A549 (cell line): ENCODE measurements at regions not wholly inside any gene's neighbourhood (a gene's known extent, or its start where the extent isn't known, plus 50 kb on each side); places are given as distances from the start of the nearest gene placed in this dataset.

Experiments
- ATAC-seq, 2 experiments: fragments of 200-7000 bp in 1 of 2; fragments of >200 bp in 1 of 2; cut with Nextera tagmentation in 1 of 2; cut with Tn5 transposase in 1 of 2; 3 replicates each; pipeline versions ENCODE4 v1.8.0 to v1.9.1; 2018 to 2020; ENCODE audit warnings: mild to moderate bottlenecking in 1 of 2, moderate library complexity in 1 of 2
- CTCF ChIA-PET: fragments of 300-600 bp; sonication (Branson Sonifier 250); formaldehyde crosslinking; extraction: SDS; loops from one replicate; lab custom pipeline; 2021; ENCODE audit warnings: antibody characterized with exemption, inconsistent platforms; lab: Yijun Ruan, JAX
- POLR2A ChIA-PET: fragments of 350-600 bp; formaldehyde crosslinking; extraction: SDS; loops from one replicate; lab custom pipeline; 2021; ENCODE audit warnings: antibody characterized with exemption, inconsistent platforms; lab: Yijun Ruan, JAX
- DNase-seq, 2 experiments: peaks; one replicate each; pipeline versions ENCODE4 v3.0.0 to v3.0.0-alpha.2; 2011 to 2016; ENCODE audit warnings: low read depth in 1 of 2, low spot score in 1 of 2
- FAIRE-seq: peaks from 2 replicates; lab custom pipeline; 2011; peaks lifted over from hg19 to GRCh38; lab: Jason Lieb, UNC
- H3K27ac ChIP-seq, 2 experiments: fragments of >200 bp; sonication (Bioruptor Twin); formaldehyde crosslinking; 3 replicates each; pipeline ENCODE4 v1.5.1; 2016 to 2017
- H3K4me1 ChIP-seq: fragments of >200 bp; sonication (Bioruptor Twin); formaldehyde crosslinking; 3 replicates; pipeline ENCODE4 v1.6.1; 2016
- H3K4me2 ChIP-seq: fragments of >200 bp; sonication (Bioruptor Twin); formaldehyde crosslinking; 3 replicates; pipeline ENCODE4 v1.6.1; 2016
- H3K4me3 ChIP-seq: fragments of >200 bp; sonication (Bioruptor Twin); formaldehyde crosslinking; 3 replicates; pipeline ENCODE4 v1.5.1; 2016
- H3K9me3 ChIP-seq: fragments of >200 bp; sonication (Bioruptor Twin); formaldehyde crosslinking; 3 replicates; pipeline ENCODE4 v1.6.1; 2016
- ATOH8 ChIP-seq: fragments of 250-450 bp; sonication (Bioruptor Pico); IDR thresholded peaks from 2 replicates; pipeline ENCODE4 v1.5.0; 2020; ENCODE audit warnings: low read depth, mild to moderate bottlenecking, moderate library complexity
- BCL3 ChIP-seq: fragments of >200 bp; sonication (Bioruptor Twin); formaldehyde crosslinking; IDR thresholded peaks from 3 replicates; pipeline ENCODE4 v1.6.1; 2016
- EP300 ChIP-seq, 2 experiments: fragments of >200 bp; sonication (Bioruptor Twin); formaldehyde crosslinking; IDR thresholded peaks; 2 replicates in 1 of 2; 3 replicates in 1 of 2; pipeline ENCODE4 v1.6.1; 2016 to 2017
- FOSB ChIP-seq: fragments of 250-450 bp; sonication (Bioruptor Pico); IDR thresholded peaks from 2 replicates; pipeline ENCODE4 v1.5.0; 2020; ENCODE audit warnings: mild to moderate bottlenecking, moderate library complexity
- FOSL2 ChIP-seq, 2 experiments: fragments of 450-650 bp in 1 of 2; fragments of >200 bp in 1 of 2; sonication (Bioruptor Twin) in 1 of 2; formaldehyde crosslinking; IDR thresholded peaks; 2 replicates each; pipeline versions ENCODE4 v1.5.0 to v1.6.1; 2016 to 2020; ENCODE audit warnings: mild to moderate bottlenecking in 1 of 2, moderate library complexity in 1 of 2
- FOXS1 ChIP-seq: fragments of 250-450 bp; sonication (Bioruptor Pico); IDR thresholded peaks from 2 replicates; pipeline ENCODE4 v1.5.0; 2020; ENCODE audit warnings: mild to moderate bottlenecking, moderate library complexity
- HDAC2 ChIP-seq: fragments of 200-600 bp; sonication (generic); IDR thresholded peaks from 2 replicates; pipeline ENCODE4 v1.6.1; 2016
- JUN ChIP-seq, 2 experiments: fragments of >200 bp; sonication (Bioruptor Twin); formaldehyde crosslinking; IDR thresholded peaks; 2 replicates in 1 of 2; 3 replicates in 1 of 2; pipeline ENCODE4 v1.6.1; 2016 to 2017
- MAX ChIP-seq: IDR thresholded peaks from 2 replicates; pipeline ENCODE4 v1.6.1; 2012
- MAZ ChIP-seq: fragments of 150-350 bp; IDR thresholded peaks from 2 replicates; pipeline ENCODE4 v1.6.1; 2014; ENCODE audit warnings: antibody characterized with exemption, low read depth, low read length, borderline replicate concordance
- PBX3 ChIP-seq: IDR thresholded peaks from 2 replicates; pipeline ENCODE4 v1.6.1; 2012
- POLR2A ChIP-seq: IDR thresholded peaks from 2 replicates; pipeline ENCODE4 v1.6.1; 2012; ENCODE audit warnings: mild to moderate bottlenecking, low read length
- POLR2AphosphoS2 ChIP-seq: conservative IDR thresholded peaks from 2 replicates; pipeline ENCODE4 v1.6.1; 2012; ENCODE audit warnings: low read length, improper control_type of control experiment, inconsistent platforms
- RAD21 ChIP-seq, 2 experiments: fragments of >200 bp in 1 of 2; sonication (Bioruptor Twin) in 1 of 2; formaldehyde crosslinking in 1 of 2; IDR thresholded peaks in 1 of 2; conservative IDR thresholded peaks in 1 of 2; 2 replicates in 1 of 2; 3 replicates in 1 of 2; pipeline ENCODE4 v1.6.1; 2012 to 2018; ENCODE audit warnings: inconsistent platforms in 1 of 2
- RARB ChIP-seq: fragments of 250-450 bp; sonication (Bioruptor Pico); IDR thresholded peaks from 2 replicates; pipeline ENCODE4 v1.8.0; 2021; ENCODE audit warnings: mild to moderate bottlenecking, moderate library complexity
- REST ChIP-seq: fragments of 200-600 bp; sonication (generic); IDR thresholded peaks from 2 replicates; pipeline ENCODE4 v1.6.1; 2016; ENCODE audit warnings: antibody characterized with exemption, mild to moderate bottlenecking, moderate library complexity
- ZC3H11A ChIP-seq: fragments of 450-650 bp; IDR thresholded peaks from 2 replicates; pipeline ENCODE4 v1.6.1; 2014; ENCODE audit warnings: antibody characterized with exemption, mild to moderate bottlenecking
- WGBS: methylation state at CpG from one replicate; pipeline ENCODE4 v1.1.6; 2017; ENCODE audit errors: missing lambda C conversion rate; 5-methylcytosine and 5-hydroxymethylcytosine counted together

GRCh38 chr6:50369996-50370395, 320.3 kb upstream of the DEFB112 start (continued):
- TF ChIP-seq REST (no peak), FOXS1 (CRISPR knock-in tag) (no peak), MAZ (no peak), FOSL2 (IDR thresholded peaks at IDR 0.05) (no peak), FOSL2 (CRISPR knock-in tag; IDR thresholded peaks at IDR 0.05) (no peak), ZC3H11A (no peak)
- TF ChIP-seq, all 56 proteins: peak for 0

- Histone ChIP-seq H3K9me3 (no peaks in the 10 kb centered on the region), H3K4me3 (no peak overlapping the region)
- TF ChIP-seq JUN (IDR thresholded peaks at IDR 0.05) (no peak), MAX (no peak), POLR2AphosphoS2 (no peak), FOXS1 (CRISPR knock-in tag) (no peak), HDAC2 (no peak), BCL3 (no peak), FOSB (CRISPR knock-in tag) (no peak), MAZ (no peak)
- TF ChIP-seq, all 56 proteins: peak for 0
- ATAC-seq (no peak), FAIRE-seq (no peak), DNase-seq (no peak)
- H3K4me2 ChIP-seq, result no peak overlapping the region
- POLR2A ChIA-PET, result interaction anchor here (0.6 kb wide), 1 partner anchor 74 kb away, joined by 3 read pairs; no protein-coding TSS in a partner anchor
- 5% methylated on average over 7 of the region's 7 CpGs for WGBS
- no peaks in the 10 kb centered on the region for H3K4me1 ChIP-seq
- CTCF ChIA-PET, result no interaction called here
- no peak overlapping the region for H3K27ac ChIP-seq
Measured at GRCh38 chr6:50380406-50381098, 330.8 kb upstream of the DEFB112 start.

GRCh38 chr6:50381099-50381415, 331.3 kb upstream of the DEFB112 start:
- H3K27ac ChIP-seq, result no peak overlapping the region
- H3K4me2 ChIP-seq, result no peak overlapping the region
- DNase-seq (no peak), FAIRE-seq (no peak), ATAC-seq (no peak)
- H3K4me3 ChIP-seq, result no peak overlapping the region
- H3K4me1 ChIP-seq, result no peaks in the 10 kb centered on the region
- POLR2A ChIA-PET, result no interaction called here
- no peaks in the 10 kb centered on the region for H3K9me3 ChIP-seq
- CTCF ChIA-PET, result no interaction called here
- TF ChIP-seq RARB (CRISPR knock-in tag) (no peak), EP300 (IDR thresholded peaks at IDR 0.05) (no peak), PBX3 (no peak), POLR2A (no peak), ATOH8 (CRISPR knock-in tag) (no peak), RAD21 (conservative IDR thresholded peaks at IDR 0.05 in 1 of 2, IDR thresholded peaks at IDR 0.05 in 1 of 2) (no peak)
- WGBS, result 44% methylated on average over 2 of the region's 2 CpGs
